AG04450 (cell line): ENCODE measurements at regions not wholly inside any gene's neighbourhood (a gene's known extent, or its start where the extent isn't known, plus 50 kb on each side); places are given as distances from the start of the nearest gene placed in this dataset.

Source experiments
- CTCF ChIA-PET: fragments of 300-600, 350-600 bp; formaldehyde crosslinking; extraction: SDS; loops from one replicate; lab custom pipeline; 2022; ENCODE audit warnings: antibody characterized with exemption, inconsistent platforms; lab: Charles Lee
- POLR2A ChIA-PET: fragments of 350-600 bp; formaldehyde crosslinking; extraction: SDS; loops from one replicate; lab custom pipeline; 2021; ENCODE audit warnings: antibody characterized with exemption, inconsistent platforms; lab: Yijun Ruan, JAX
- DNase-seq: peaks from one replicate; pipeline ENCODE4 v3.0.0-alpha.2; 2011; ENCODE audit warnings: low read depth, low spot score
- H3K27ac ChIP-seq: one replicate; pipeline ENCODE4 v1.5.1; 2012; ENCODE audit warnings: low read depth, low read length, control low read depth
- H3K27me3 ChIP-seq: one replicate; pipeline ENCODE4 v1.6.0; 2012; ENCODE audit warnings: low read length; ENCODE audit not compliant: control insufficient read depth, insufficient read depth
- H3K4me3 ChIP-seq: 2 replicates; pipeline ENCODE4 v1.5.1; 2011; ENCODE audit warnings: mild to moderate bottlenecking, low read depth, low read length, control low read depth
- H3K9me3 ChIP-seq: 2 replicates; pipeline ENCODE4 v1.5.1; 2012; ENCODE audit warnings: low read length; ENCODE audit not compliant: control insufficient read depth, insufficient read depth
- CTCF ChIP-seq: IDR thresholded peaks from 2 replicates; pipeline ENCODE4 v1.5.1; 2011; ENCODE audit warnings: low read depth, low read length, control low read depth, inconsistent platforms

- no peak overlapping the region for H3K27ac ChIP-seq
- DNase-seq, result no peak
- no peak overlapping the region for H3K4me3 ChIP-seq
- POLR2A ChIA-PET, result no interaction called here
- peaks cover 3% of the 10 kb centered on the region; the same call in 1 of the 2 replicates for H3K9me3 ChIP-seq
- CTCF ChIA-PET, result interaction anchor here (1.1 kb wide), 1 partner anchor 18 kb away, joined by 3 read pairs; no protein-coding TSS in a partner anchor
- no peak for TF ChIP-seq CTCF
- H3K27me3 ChIP-seq, result no peaks in the 10 kb centered on the region
Observed at GRCh38 chr21:39040494-39041110, 142.6 kb downstream of the PSMG1 start.

GRCh38 chr21:39037807-39038405 is 145.3 kb downstream of the PSMG1 start:
- Histone ChIP-seq H3K27me3 (no peaks in the 10 kb centered on the region), H3K4me3 (no peak overlapping the region), H3K9me3 (peaks cover 3% of the 10 kb centered on the region; the same call in 1 of the 2 replicates), H3K27ac (no peak overlapping the region)
- ChIA-PET CTCF (interaction anchor here (0.6 kb wide), 1 partner anchor 10 kb away, joined by 3 read pairs; no protein-coding TSS in a partner anchor), POLR2A (no interaction called here)
- 0 out of 2 replicates have a peak, but pooled peaks have one; percentile 5 for TF ChIP-seq CTCF
- DNase-seq, result no peak

GRCh38 chr21:39036581-39036980 is 146.7 kb downstream of the PSMG1 start:
- POLR2A ChIA-PET, result no interaction called here
- CTCF ChIA-PET, result no interaction called here
- no peak overlapping the region for H3K4me3 ChIP-seq
- DNase-seq, result no peak
- H3K27me3 ChIP-seq, result no peaks in the 10 kb centered on the region
- peaks cover 3% of the 10 kb centered on the region; the same call in 1 of the 2 replicates for H3K9me3 ChIP-seq
- no peak overlapping the region for H3K27ac ChIP-seq
- no peak for TF ChIP-seq CTCF

GRCh38 chr21:39034590-39035536 is 148.4 kb downstream of the PSMG1 start:
- no peak overlapping the region for H3K27ac ChIP-seq
- CTCF ChIA-PET, result interaction anchor here (0.6 kb wide), 1 partner anchor 13 kb away, joined by 3 read pairs; no protein-coding TSS in a partner anchor
- no peak for TF ChIP-seq CTCF
- POLR2A ChIA-PET, result no interaction called here
- no peak overlapping the region for H3K4me3 ChIP-seq
- H3K9me3 ChIP-seq, result peaks cover 3% of the 10 kb centered on the region; the same call in 1 of the 2 replicates
- no peaks in the 10 kb centered on the region for H3K27me3 ChIP-seq
- DNase-seq, result no peak
